Gastrocnemius medialis (tissue), 4 donors: ENCODE measurements at regions not wholly inside any gene's neighbourhood (a gene's known extent, or its start where the extent isn't known, plus 50 kb on each side); places are given as distances from the start of the nearest gene placed in this dataset.

Source experiments
- CTCF ChIP-seq, 5 experiments: fragments of 450-650 bp in 3 of 5; fragments of 200-600 bp in 2 of 5; sonication (generic) in 2 of 5; IDR thresholded peaks in 4 of 5; conservative IDR thresholded peaks in 1 of 5; 1 replicate in 4 of 5; 2 replicates in 1 of 5; pipeline ENCODE4 v1.5.1; 2016 to 2019; ENCODE audit warnings: antibody characterized with exemption in 5 of 5, mild to moderate bottlenecking in 3 of 5, moderate library complexity in 3 of 5
- POLR2A ChIP-seq, 2 donors: fragments of 450-650 bp; IDR thresholded peaks; one replicate each; pipeline ENCODE4 v1.6.1; 2017; ENCODE audit warnings: antibody characterized with exemption in 2 of 2, mild to moderate bottlenecking in 2 of 2, moderate library complexity in 2 of 2

GRCh38 chr5:117082977-117083376, 508.4 kb upstream of the SEMA6A start:
- TF ChIP-seq CTCF (IDR thresholded peaks at IDR 0.05 in 4 of 5, conservative IDR thresholded peaks at IDR 0.05 in 1 of 5) (no peak), POLR2A (IDR thresholded peaks at IDR 0.05) (no peak)
